ENCODE measurements at regions not wholly inside any gene's neighbourhood (a gene's known extent, or its start where the extent isn't known, plus 50 kb on each side); places are given as distances from the start of the nearest gene placed in this dataset.

- Histone ChIP-seq H3K4me3 (ENCODE audit: low read depth, low read length) (no peak overlapping the region), H3K27ac (no peak overlapping the region), H3K36me3 (peaks cover 95% of the 10 kb centered on the region), H3K27me3 (ENCODE audit: insufficient read depth, low read depth, severe bottlenecking) (no peaks in the 10 kb centered on the region), H3K9me3 (ENCODE audit: severe bottlenecking) (no peaks in the 10 kb centered on the region)
- DNase-seq: no peak
- no peak for TF ChIP-seq CTCF (IDR thresholded peaks at IDR 0.05; ENCODE audit: low read depth, low read length)
Observed at GRCh38 chr12:124402248-124403066, 107.6 kb downstream of the RFLNA start.

GRCh38 chr12:124401704-124402221 is 106.9 kb downstream of the RFLNA start:
- Histone ChIP-seq H3K27me3 (ENCODE audit: insufficient read depth, low read depth, severe bottlenecking) (no peaks in the 10 kb centered on the region), H3K9me3 (ENCODE audit: severe bottlenecking) (no peaks in the 10 kb centered on the region), H3K36me3 (peaks cover 95% of the 10 kb centered on the region), H3K4me3 (ENCODE audit: low read depth, low read length) (no peak overlapping the region), H3K27ac (no peak overlapping the region)
- no peak for DNase-seq
- no peak for TF ChIP-seq CTCF (IDR thresholded peaks at IDR 0.05; ENCODE audit: low read depth, low read length)

- Histone ChIP-seq H3K36me3 (peaks cover 95% of the 10 kb centered on the region), H3K27ac (no peak overlapping the region), H3K4me3 (ENCODE audit: low read depth, low read length) (no peak overlapping the region), H3K9me3 (ENCODE audit: severe bottlenecking) (no peaks in the 10 kb centered on the region), H3K27me3 (ENCODE audit: insufficient read depth, low read depth, severe bottlenecking) (no peaks in the 10 kb centered on the region)
- TF ChIP-seq CTCF (IDR thresholded peaks at IDR 0.05; ENCODE audit: low read depth, low read length): no peak
- no peak for DNase-seq
Observed at GRCh38 chr12:124400124-124400523, 105.2 kb downstream of the RFLNA start.

- Histone ChIP-seq H3K27ac (no peak overlapping the region), H3K27me3 (ENCODE audit: insufficient read depth, low read depth, severe bottlenecking) (no peaks in the 10 kb centered on the region), H3K36me3 (peaks cover 97% of the 10 kb centered on the region), H3K4me3 (ENCODE audit: low read depth, low read length) (no peak overlapping the region), H3K9me3 (ENCODE audit: severe bottlenecking) (no peaks in the 10 kb centered on the region)
- peak; percentile 61 for TF ChIP-seq CTCF (IDR thresholded peaks at IDR 0.05; ENCODE audit: low read depth, low read length)
- peak; percentile 27 for DNase-seq
Observed at GRCh38 chr12:124399622-124400021, 104.7 kb downstream of the RFLNA start.

GRCh38 chr12:124398578-124399227 is 103.8 kb downstream of the RFLNA start:
- Histone ChIP-seq H3K27me3 (ENCODE audit: insufficient read depth, low read depth, severe bottlenecking) (no peaks in the 10 kb centered on the region), H3K4me3 (ENCODE audit: low read depth, low read length) (no peak overlapping the region), H3K9me3 (ENCODE audit: severe bottlenecking) (no peaks in the 10 kb centered on the region), H3K27ac (no peak overlapping the region; the same call in 1 of the 2 replicates), H3K36me3 (peaks cover 100% of the 10 kb centered on the region)
- TF ChIP-seq CTCF (IDR thresholded peaks at IDR 0.05; ENCODE audit: low read depth, low read length): peak; percentile 25; the same call in 1 of the 2 replicates
- no peak for DNase-seq
